ENCODE measurements at regions not wholly inside any gene's neighbourhood (a gene's known extent, or its start where the extent isn't known, plus 50 kb on each side); places are given as distances from the start of the nearest gene placed in this dataset.
"Not testable (repeated sequence)": the region's sequence is repeated elsewhere in the genome, so short reads cannot be mapped to it uniquely, and the experiment has no call there.

DNA sequence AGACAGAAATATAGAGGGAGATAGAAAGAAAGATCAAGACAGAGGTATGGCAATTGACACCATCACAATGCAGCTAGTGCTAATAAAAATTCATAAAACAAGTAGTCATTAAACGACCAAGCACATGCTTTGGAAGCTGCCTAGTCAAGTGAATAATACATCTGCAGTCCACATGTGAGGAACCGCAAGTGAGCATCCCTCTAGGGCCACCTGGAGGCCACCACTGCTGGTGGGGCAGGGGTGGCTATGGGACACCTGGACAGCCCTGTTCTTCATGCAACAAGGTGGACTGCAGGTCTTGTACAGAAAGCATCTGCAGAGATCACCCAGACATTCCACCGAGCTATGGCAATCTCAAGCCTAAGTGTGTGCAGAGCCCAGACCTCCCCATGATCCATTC lies 451.1 kb upstream of the PFKP start:
- DNase-seq (ENCODE audit: low read depth, low spot score) = no peak
- H3K27ac ChIP-seq = no peak overlapping the region

GRCh38 chr10:2611603-2612002 lies 455.7 kb upstream of the PFKP start:
- DNase-seq (ENCODE audit: low read depth, low spot score) = no peak
- no peak overlapping the region for H3K27ac ChIP-seq

DNA sequence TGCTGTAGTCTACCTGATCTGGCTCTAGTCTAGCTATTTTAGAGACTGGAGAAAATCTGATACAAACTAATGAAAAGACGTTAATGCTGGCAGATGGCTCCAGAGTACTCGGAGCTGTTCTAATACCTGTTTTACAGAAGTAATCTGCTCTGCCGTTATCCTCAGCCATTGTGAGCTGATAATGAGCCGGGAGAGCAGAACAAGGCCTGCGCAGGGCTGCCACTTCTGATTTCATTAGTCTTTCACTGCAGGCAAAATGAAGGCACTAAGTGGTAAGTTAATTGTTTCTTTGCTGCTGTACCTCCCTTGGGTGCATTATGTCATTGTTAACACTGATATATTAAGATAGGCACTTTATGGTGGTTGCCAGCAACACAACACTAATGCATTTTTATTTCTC lies 456.4 kb upstream of the PFKP start:
- DNase-seq (ENCODE audit: low read depth, low spot score) = no peak
- no peak overlapping the region for H3K27ac ChIP-seq

DNA sequence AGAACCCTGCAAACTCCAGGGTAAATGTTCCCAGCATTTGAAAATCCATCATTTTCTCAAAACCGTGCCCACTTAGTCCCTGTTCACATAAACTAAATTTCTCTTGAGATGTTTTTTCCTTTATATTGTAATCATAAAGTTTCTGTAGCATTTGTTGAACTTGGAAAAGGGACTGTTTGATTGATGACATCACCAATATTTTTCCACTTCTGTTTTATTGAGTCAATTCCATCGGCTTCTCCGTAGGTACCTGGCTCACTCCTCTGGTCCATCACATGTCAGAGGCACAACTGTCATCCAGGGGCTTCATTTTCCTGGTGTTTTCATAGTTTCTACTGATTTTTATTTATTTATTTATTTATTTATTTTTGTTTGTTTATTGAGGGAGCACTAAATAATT lies 462.5 kb upstream of the PFKP start:
- DNase-seq (ENCODE audit: low read depth, low spot score) = no peak

DNA sequence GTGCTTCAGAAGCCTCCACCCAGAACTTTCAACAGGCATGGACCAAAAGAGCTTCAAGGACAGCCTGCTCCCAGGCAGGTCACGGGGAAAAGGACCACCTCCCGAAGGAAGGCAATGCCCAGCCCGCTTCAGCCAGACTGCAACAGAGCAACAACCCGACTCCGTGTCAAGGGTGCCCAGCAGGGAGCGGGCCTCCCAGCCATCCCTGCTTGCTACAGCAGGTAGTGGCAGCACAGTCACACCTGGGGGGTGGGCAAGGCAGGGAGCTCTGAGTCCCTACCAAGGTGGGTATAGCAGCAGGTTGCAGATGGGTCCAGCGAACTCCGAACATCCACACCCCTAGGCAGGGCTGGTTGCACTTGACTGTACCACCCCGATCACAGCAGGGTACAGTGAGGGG lies 467.8 kb upstream of the PFKP start:
- DNase-seq (ENCODE audit: low read depth, low spot score) = no peak
- H3K27ac ChIP-seq = no peak overlapping the region

More for the DNA sequence above, 462.5 kb upstream of the PFKP start:
- H3K27ac ChIP-seq = no peak overlapping the region

- no peak for DNase-seq (ENCODE audit: low read depth, low spot score)
- no peak overlapping the region for H3K27ac ChIP-seq
Observed at GRCh38 chr10:2592360-2593160, 474.8 kb upstream of the PFKP start.

GRCh38 chr10:2589196-2589595 lies 478.2 kb upstream of the PFKP start:
- DNase-seq (ENCODE audit: low read depth, low spot score) = no peak
- no peak overlapping the region for H3K27ac ChIP-seq

DNA sequence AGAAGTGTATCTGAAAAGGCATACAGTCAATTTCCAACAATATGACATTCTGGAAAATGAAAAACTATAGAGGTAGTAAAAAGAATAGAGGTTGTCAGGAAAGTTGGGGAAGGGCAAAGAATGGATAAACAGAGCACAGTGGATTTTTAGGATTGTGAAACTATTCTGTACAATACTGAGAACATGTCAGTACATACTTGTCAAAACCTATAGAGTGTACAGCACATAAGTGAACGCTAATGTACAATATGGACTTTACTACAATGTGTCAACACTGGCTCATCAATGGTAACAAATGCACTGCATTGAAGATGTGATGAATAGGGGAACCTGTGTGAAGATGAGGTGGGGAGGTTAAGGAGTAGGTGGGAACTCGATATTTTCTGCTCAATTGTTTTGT lies 483.0 kb upstream of the PFKP start:
- no peak for DNase-seq (ENCODE audit: low read depth, low spot score)
- H3K27ac ChIP-seq = no peak overlapping the region

DNA sequence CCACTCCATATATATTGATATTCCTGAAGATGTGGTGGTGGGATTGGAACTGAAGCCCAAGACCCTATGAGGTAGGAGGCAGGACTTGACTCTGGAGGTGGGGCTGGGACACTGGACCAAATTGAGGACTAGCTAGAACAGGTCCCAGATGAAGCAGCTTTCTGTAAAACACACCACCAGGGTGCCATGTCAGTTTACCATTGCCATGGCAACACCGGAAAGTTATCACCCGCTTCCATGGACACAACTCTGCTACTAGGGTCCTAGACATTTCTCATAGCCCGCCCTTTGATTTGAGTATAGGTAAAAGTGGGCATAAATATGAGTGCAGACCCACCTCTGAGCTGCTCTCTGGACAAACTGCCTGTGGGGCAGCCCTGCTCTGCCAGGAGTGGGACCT lies 490.5 kb upstream of the PFKP start:
- DNase-seq (ENCODE audit: low read depth, low spot score) = no peak
- no peak overlapping the region for H3K27ac ChIP-seq

DNA sequence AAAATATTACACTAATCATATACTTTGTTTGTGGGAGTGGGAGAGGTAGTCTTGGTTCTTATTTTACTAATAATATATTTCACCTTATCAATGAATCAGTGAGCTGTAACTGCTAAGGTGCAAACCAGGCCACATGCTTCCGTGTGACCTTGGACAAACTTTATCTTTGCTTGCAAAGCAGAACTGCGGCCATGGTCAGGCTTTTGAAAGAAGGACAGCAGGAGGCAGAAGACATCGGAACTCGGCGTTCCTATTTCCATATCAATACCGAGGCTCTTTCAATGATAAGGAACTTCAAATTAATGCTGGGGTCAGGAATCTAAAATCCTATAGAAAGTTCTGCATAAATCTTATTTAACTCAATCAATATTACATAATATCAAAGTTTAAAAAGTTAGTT lies 491.9 kb upstream of the PFKP start:
- no peak overlapping the region for H3K27ac ChIP-seq
- no peak for DNase-seq (ENCODE audit: low read depth, low spot score)

GRCh38 chr10:2572611-2573010 lies 494.7 kb upstream of the PFKP start:
- no peak for DNase-seq (ENCODE audit: low read depth, low spot score)

DNA sequence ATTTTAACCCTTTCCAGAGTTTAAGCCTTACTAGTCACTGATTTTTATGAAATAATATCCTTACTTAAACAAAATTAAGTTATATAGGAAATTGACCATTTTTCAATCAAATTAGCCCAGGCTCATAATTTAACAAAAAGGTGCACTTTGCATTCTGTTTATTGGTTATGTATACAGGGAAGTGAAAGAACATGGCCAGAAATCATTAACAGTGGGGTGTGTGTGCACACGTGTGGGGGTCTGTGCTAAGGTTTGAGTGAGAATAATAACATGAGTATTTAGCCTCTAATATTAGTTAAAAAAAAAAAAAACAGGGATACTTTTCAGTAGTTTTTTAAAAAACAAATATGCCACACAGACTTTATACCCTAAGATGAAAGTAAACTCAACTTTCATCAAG lies 510.5 kb upstream of the PFKP start:
- H3K27ac ChIP-seq = no peak overlapping the region
- DNase-seq (ENCODE audit: low read depth, low spot score) = no peak

More at GRCh38 chr10:2572611-2573010, 494.7 kb upstream of the PFKP start:
- H3K27ac ChIP-seq = no peak overlapping the region

GRCh38 chr10:2548071-2548470 lies 519.3 kb upstream of the PFKP start:
- DNase-seq (ENCODE audit: low read depth, low spot score) = no peak
- no peak overlapping the region for H3K27ac ChIP-seq

- no peak for DNase-seq (ENCODE audit: low read depth, low spot score)
- H3K27ac ChIP-seq = no peak overlapping the region
Observed at GRCh38 chr10:2547606-2548005, 519.7 kb upstream of the PFKP start.

DNA sequence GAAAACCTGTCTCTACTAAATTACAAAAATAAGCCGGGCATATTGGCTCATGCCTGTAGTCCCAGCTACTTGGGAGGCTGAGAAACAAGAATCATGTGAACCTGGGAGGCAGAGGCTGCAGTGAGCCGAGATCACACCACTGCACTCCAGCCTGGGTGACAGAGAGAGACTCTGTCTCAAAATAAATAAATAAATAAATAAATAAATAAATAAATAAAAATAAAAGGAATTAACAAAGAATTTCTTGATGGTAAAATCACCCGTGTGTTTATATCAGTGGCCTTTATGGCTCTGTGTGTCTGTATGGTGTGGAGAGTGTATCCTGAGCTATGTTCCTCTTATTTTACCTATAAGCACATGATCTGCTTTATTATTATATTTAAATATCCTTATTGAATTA lies 520.5 kb upstream of the PFKP start:
- not testable (repeated sequence) for H3K27ac ChIP-seq; DNase-seq (ENCODE audit: low read depth, low spot score)

DNA sequence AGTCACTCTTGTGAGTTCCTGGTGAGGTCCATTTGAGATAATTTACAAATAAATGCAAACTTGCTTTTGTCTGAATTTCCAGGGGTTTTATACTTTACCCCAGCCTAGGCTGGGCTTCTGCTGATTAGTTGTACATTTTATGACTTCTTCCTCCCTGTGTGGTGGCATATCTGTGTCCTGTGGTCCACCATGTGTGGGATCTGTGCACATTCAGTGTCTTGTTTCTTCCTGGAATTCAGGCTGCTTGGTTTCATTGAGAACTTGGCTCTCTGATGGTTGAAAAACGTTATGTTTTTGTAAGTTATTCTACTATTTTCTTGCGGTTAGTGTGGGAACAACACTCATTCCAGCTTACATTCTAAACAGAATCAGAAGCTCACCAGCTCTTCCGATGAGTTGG lies 523.4 kb upstream of the PFKP start:
- H3K27ac ChIP-seq = no peak overlapping the region
- DNase-seq (ENCODE audit: low read depth, low spot score) = no peak

DNA sequence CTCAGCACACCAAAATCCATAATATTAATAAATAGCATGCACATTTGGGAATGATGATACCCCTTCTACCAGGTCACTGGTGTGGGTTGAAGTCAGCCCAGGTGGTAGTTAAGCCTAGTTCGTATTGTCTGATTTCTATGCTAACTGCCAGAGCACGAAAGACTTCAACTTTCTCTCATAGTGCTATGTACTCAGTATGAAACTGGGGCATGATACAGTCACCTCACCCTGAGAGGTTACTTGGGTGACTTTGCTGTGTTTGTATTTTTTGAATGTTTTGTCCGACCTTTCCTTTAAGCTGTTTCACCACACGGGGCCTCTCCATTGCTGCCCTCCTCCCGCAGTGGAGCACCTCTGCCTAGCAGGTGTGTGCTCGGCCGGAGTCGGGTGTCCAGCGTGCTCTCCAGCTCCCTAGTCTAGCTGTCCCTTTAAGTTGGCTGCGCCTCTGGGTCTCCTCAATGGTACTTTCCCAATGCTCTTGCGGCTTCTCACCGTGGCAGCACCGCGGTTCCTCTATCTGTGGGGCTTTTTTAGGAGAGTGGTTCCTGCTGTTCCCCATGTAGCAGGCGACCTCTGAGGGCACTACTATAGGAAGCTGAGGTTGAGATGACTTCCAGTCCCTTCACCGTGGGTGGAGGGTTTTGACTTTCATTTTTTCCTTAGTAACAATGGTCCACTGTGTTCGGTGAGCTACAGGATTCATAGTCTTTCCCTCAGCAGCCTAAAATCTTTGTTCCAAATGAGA lies 524.0 kb upstream of the PFKP start:
- no peak for DNase-seq (ENCODE audit: low read depth, low spot score)

DNA sequence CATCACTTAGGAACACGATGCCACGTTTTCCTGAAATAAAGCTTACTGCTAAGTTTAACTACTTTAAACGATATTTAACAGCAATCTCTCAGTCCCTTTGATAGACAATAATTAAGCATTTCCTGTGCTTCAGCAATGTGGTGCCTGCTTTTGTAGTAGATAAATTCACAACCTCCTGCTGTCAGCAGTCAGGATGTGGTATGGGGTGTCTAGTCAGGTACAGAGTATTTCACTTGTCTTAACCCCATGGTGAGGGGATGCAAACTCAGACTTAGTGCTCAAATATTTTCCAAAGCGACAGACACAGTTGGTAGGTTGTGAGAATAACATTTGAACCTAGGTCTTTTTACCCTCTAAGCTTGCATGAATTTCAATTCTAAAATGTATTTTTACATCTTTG lies 526.2 kb upstream of the PFKP start:
- H3K27ac ChIP-seq = no peak overlapping the region
- no peak for DNase-seq (ENCODE audit: low read depth, low spot score)

More for the DNA sequence above, 524.0 kb upstream of the PFKP start:
- H3K27ac ChIP-seq = no peak overlapping the region

GRCh38 chr10:2529945-2530344 lies 537.4 kb upstream of the PFKP start:
- no peak for DNase-seq (ENCODE audit: low read depth, low spot score)
- no peak overlapping the region for H3K27ac ChIP-seq

DNA sequence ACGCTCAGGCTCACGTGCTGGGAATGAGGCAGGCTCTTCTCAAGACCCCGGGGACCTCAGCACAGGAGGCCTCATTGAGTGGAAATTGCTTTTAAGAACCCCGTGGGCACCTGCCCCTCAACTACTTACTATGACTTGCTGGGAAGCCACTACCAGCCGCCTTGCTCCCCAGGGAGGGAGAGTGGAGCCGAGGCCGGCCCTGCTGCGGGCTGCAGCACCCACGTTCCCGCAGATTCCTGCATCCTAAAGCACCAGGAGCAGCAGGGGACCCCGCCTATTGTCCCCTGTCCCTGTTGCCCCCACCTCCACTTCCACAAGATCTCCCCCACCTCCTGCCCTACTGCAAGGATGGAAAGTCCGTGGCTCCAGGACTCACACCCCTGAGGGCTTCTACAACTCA lies 541.6 kb upstream of the PFKP start:
- no peak for DNase-seq (ENCODE audit: low read depth, low spot score)
- H3K27ac ChIP-seq = no peak overlapping the region

DNA sequence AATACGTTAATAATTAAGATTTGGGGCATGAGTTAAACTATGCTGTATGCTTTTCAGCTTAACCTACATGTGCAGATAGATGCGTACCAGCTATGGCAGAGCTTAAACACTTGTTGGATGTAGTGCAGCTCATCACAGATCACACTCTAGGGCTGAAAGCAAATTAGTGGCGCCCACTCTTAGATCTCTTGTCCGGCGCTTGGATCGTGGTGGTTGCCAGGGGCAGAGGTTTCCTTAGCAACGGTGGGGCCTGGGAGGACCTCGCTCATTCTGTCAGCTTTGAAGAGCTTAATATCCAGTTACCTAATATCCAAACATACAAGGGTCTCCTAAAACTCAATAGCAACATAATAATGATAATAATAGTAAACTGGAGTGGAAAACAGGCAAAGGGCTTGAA lies 548.2 kb upstream of the PFKP start:
- H3K27ac ChIP-seq = no peak overlapping the region
- DNase-seq (ENCODE audit: low read depth, low spot score) = no peak

DNA sequence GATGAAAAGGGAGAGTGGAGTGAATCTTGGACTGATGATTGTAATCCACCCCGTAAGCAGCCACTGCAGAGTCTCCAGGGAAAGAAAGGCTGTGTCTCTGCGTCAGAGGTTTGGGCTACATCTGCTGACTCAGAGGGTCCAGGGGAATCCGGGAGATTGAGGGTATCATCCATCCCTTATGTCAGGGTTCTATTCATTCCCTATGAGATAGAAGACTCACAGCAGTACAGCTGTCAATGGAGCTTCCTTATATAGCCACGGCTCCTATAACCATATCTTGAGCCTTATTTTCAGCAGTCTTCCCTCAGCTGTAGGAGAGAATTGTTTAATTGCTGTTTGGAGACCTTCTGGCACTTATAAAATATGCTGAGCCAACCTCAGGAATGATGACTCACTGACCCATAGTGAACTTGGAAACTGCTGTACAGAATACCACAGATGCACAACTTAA lies 558.2 kb upstream of the PFKP start:
- no peak overlapping the region for H3K27ac ChIP-seq
- no peak for DNase-seq (ENCODE audit: low read depth, low spot score)

Data from epithelial cell of prostate (primary cell).